ENCODE measurements at regions not wholly inside any gene's neighbourhood (a gene's known extent, or its start where the extent isn't known, plus 50 kb on each side); places are given as distances from the start of the nearest gene placed in this dataset.
"Not testable (repeated sequence)": the region's sequence is repeated elsewhere in the genome, so short reads cannot be mapped to it uniquely, and the experiment has no call there.

DNA sequence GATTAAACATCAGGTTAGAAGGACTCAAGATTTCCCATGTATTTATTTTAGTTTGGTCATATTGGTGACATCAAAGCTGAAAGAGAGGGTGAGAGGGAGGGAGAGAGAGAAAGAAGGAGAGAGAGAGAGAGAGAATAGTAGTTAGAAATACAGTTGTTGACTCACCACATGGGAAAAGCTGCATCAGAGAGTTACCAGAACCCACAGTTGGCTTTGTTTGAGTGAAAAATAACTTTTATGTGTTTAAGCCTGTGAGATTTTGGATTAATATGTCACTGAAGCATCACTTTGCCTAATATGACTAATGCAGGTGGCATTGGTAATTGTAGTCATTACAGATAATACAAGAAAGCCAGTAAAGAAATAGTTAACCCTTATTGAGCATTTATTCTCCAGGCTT, 303.9 kb downstream of the REEP3 start:
- TF ChIP-seq POLR2AphosphoS5 (IDR thresholded peaks at IDR 0.05) (no peak), POLR2A (IDR thresholded peaks at IDR 0.05) (no peak), CTCF (IDR thresholded peaks at IDR 0.05) (no peak)
- Histone ChIP-seq H3K4me1 (replicated peaks) (no peaks in the 10 kb centered on the region), H3K4me3 (no peak overlapping the region), H3K27me3 (replicated peaks; ENCODE audit: insufficient read depth) (no peaks in the 10 kb centered on the region), H3K36me3 (no peaks in the 10 kb centered on the region), H3K9me3 (no peaks in the 10 kb centered on the region), H3K27ac (no peak overlapping the region)
- intact Hi-C loops (cut with DNase I) = no loop called here
- no peak for DNase-seq (ENCODE audit: low spot score)

DNA sequence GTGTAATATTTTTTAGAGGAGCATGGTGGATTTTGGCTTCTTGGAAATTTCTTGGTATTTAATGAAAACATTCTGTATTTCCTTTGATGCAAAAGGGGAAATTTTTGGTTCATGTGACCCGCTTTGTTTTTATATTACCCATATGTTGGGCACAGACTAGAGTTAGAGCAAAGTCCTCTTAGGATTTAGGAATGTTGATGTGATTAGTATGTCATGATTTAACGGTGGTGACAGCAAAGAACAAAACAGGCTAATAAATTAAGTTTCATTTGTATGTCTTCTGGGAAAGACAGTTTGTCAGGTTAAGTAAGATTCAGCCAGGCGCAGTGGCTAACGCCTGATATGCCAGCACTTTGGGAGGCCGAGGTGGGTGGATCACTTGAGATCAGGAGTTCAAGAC, 304.6 kb downstream of the REEP3 start:
- TF ChIP-seq POLR2AphosphoS5 (IDR thresholded peaks at IDR 0.05) = no peak
- no peak for TF ChIP-seq CTCF (IDR thresholded peaks at IDR 0.05)
- TF ChIP-seq POLR2A (IDR thresholded peaks at IDR 0.05) = no peak
- H3K27ac ChIP-seq = no peak overlapping the region
- 81% methylated on average over 5 of the region's 5 CpGs for WGBS
- H3K4me1 ChIP-seq (replicated peaks) = no peaks in the 10 kb centered on the region
- intact Hi-C loops (cut with DNase I) = no loop called here
- no peaks in the 10 kb centered on the region for H3K9me3 ChIP-seq
- H3K4me3 ChIP-seq = no peak overlapping the region
- no peaks in the 10 kb centered on the region for H3K36me3 ChIP-seq
- no peak for DNase-seq (ENCODE audit: low spot score)
- no peaks in the 10 kb centered on the region for H3K27me3 ChIP-seq (replicated peaks; ENCODE audit: insufficient read depth)

DNA sequence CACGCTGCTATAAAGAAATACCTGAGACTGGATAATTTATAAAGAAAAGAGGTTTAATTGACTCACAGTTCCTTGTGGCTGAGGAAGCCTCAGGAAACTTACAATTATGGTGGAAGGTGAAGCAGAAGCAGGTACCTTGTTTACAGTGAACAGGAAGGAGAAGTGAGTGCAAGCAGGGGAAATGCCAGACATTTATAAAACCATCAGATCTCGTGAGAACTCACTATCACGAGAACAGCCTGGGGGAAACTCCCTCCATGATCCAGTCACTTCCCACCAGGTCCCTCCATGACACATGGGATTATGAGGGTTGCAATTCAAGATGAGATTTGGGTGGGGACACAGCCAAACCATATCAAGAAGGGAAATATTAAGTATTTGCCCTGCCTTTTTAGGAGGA, 305.8 kb downstream of the REEP3 start:
- H3K4me1 ChIP-seq (replicated peaks); H3K27ac ChIP-seq; DNase-seq (ENCODE audit: low spot score); intact Hi-C loops (cut with DNase I); H3K9me3 ChIP-seq; H3K27me3 ChIP-seq (replicated peaks; ENCODE audit: insufficient read depth); H3K4me3 ChIP-seq; H3K36me3 ChIP-seq: not testable (repeated sequence)
- 45% methylated on average over 3 of the region's 3 CpGs for WGBS

- whole genome bisulfite sequencing = 58% methylated on average over 2 of the region's 2 CpGs
These were observed 307.8 kb downstream of the REEP3 start for GRCh38 chr10:63829020-63829419.

GRCh38 chr10:63829573-63830149, 308.5 kb downstream of the REEP3 start:
- WGBS = 46% methylated on average over 5 of the region's 5 CpGs
- TF ChIP-seq CTCF (IDR thresholded peaks at IDR 0.05) (no peak), POLR2AphosphoS5 (IDR thresholded peaks at IDR 0.05) (no peak), POLR2A (IDR thresholded peaks at IDR 0.05) (no peak)
- intact Hi-C loops (cut with DNase I) = no loop called here

More at GRCh38 chr10:63829020-63829419, 307.8 kb downstream of the REEP3 start:
- no peak overlapping the region for H3K27ac ChIP-seq
- intact Hi-C loops (cut with DNase I) = no loop called here
- TF ChIP-seq CTCF (IDR thresholded peaks at IDR 0.05) = no peak
- TF ChIP-seq POLR2AphosphoS5 (IDR thresholded peaks at IDR 0.05) = no peak
- no peak for TF ChIP-seq POLR2A (IDR thresholded peaks at IDR 0.05)
- no peak overlapping the region for H3K4me3 ChIP-seq
- DNase-seq (ENCODE audit: low spot score) = no peak
- H3K4me1 ChIP-seq (replicated peaks) = no peaks in the 10 kb centered on the region
- no peaks in the 10 kb centered on the region for H3K36me3 ChIP-seq
- H3K27me3 ChIP-seq (replicated peaks; ENCODE audit: insufficient read depth) = no peaks in the 10 kb centered on the region
- no peaks in the 10 kb centered on the region for H3K9me3 ChIP-seq

More at GRCh38 chr10:63829573-63830149, 308.5 kb downstream of the REEP3 start:
- H3K9me3 ChIP-seq = no peaks in the 10 kb centered on the region
- no peak for DNase-seq (ENCODE audit: low spot score)
- no peaks in the 10 kb centered on the region for H3K36me3 ChIP-seq
- H3K27me3 ChIP-seq (replicated peaks; ENCODE audit: insufficient read depth) = no peaks in the 10 kb centered on the region
- no peaks in the 10 kb centered on the region for H3K4me1 ChIP-seq (replicated peaks)
- H3K27ac ChIP-seq = no peak overlapping the region
- no peak overlapping the region for H3K4me3 ChIP-seq
